GM19324 (cell line): ENCODE measurements at regions not wholly inside any gene's neighbourhood (a gene's known extent, or its start where the extent isn't known, plus 50 kb on each side); places are given as distances from the start of the nearest gene placed in this dataset.

Experiments
- ATAC-seq: cut with Tn5 transposase; IDR thresholded peaks from one replicate; pipeline ENCODE4 v1.9.1; 2021; ENCODE audit warnings: mild to moderate bottlenecking, moderate library complexity; ENCODE audit not compliant: unreplicated experiment, low FRiP score

DNA sequence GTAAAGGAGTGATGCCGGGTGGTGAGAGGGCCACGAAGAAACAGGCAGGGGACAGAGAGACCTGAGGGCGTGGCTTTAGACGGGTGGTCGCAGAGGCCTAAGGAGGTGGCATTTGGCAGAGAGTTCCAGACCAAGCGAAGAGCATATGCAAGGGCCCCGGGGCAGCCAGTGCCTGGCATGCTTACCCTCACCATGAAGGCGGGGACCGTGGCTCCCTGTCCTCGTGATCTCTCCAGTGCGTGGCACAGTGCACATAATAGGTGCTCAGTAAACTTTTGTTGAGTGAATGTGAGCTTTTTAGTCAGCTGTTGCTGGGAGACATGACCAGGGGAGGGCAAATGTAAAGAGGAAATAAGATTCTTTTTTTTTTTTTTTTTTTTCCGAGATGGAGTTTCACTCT, 245.6 kb upstream of the GSE1 start:
- ATAC-seq = no peak

DNA sequence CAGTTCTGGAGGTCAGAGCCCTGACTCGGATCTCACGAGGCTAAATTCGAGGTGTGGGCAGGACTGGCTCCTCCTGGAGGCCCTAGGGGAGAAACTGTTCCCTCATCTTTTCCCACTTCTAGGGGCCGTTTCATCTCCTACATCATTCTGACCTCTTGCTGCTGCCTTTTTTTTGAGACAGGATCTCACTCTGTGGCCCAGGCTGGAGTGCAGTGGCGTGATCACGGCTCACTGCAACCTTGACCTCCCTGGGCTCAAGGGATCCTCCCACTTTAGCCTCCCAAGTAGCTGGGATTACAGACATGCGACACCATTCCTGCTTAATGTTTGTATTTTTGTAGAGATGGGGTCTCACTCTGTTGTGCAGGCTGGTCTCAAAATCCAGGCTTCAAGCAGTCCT, 244.1 kb upstream of the GSE1 start:
- no peak for ATAC-seq

GRCh38 chr16:85369741-85370528, 243.2 kb upstream of the GSE1 start:
- ATAC-seq = no peak

GRCh38 chr16:85370543-85370880, 242.6 kb upstream of the GSE1 start:
- no peak for ATAC-seq

DNA sequence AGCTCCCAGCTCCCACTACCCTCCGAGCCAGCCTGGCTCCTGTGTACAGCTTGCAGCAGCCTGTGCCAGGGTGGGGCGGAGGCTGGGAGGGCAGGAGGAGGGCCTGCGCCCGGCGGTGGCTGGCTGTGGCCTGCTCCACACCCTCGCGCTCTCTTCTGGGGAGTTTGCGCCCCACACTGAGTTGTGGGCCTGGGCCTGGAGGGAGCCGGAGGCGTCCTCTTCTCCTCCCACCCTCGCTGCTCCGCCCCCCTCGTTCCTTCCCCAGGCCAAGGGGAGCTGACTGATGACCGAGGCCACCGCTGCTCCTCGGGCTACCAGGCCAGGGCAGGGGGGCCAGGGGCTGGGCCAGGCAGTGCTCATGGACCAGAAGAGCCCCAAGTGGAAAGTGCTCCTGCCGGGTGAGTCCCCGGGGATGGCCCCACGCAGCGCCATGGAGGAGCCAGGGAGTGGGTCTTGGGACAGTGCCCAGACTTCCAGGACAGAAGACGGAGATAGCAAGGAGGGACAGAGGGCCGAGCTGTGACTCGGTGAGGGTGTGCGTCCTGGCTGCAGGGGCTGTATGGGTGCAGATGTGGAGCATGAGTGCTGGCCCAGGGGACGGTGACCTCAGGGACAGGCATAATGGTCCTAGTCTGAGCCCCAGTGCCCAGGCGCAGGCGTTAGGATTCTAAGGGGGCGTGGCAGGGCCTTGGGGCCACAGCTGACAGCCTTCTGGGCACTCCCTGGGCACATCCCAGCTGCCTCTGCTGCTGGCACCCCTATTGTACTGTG, 242.1 kb upstream of the GSE1 start:
- no peak for ATAC-seq

DNA sequence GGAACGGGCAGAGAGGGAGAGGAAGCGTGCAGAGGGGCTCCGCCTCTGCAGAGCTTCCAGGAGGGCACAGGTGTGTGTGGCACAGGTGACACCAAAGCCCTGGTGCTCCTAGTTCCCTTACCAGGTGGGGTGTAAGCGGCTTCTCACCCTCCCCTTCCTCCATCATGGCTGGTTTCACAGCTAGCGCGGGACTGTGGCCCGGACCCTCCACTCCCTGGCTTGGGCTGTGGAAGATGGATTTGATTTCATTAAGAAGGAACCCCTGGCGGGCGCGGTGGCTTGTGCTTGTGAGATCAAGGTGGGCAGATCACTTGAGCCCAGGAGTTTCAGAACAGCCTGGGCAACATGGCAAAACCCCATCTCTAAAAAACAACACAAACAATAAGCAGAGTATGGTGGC, 241.2 kb upstream of the GSE1 start:
- ATAC-seq = no peak

DNA sequence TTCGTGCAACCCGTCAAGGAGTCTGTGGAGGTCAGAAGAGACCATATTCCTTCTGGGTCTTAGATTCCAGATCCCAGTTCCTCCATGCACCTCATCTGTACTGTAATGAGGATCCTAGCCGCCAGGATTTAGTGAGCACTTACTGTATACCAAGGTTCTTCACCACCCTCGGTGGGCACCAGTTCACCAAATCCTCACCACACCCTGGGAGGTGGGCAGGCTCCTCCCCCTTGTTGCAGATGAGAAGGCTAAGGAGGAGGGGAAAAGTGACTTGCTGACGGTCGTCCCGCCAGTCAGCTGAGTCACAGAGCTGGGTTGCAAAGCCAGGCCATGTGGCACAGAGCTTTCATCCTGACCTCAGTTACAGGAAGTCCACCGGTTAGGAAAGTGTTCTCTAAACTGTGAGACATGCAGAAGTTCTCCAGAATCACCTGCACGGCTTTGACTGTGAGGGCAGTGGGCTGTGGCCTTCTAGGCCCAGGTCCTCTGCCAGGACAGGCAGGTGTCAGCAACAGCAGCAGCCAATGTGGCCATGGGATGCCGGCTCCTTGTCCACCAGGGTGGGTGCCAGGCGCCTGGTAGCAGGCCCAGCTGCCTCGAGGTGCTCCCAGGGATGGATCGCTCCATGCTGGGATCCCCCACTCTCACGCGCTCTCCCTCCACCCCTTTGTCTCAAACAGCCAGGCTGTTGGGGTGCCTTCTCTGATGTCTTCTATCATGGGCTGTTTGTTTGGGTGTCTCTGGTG, 240.3 kb upstream of the GSE1 start:
- no peak for ATAC-seq

GRCh38 chr16:85373741-85374570, 239.2 kb upstream of the GSE1 start:
- no peak for ATAC-seq

GRCh38 chr16:85374571-85374872, 238.6 kb upstream of the GSE1 start:
- ATAC-seq = no peak

DNA sequence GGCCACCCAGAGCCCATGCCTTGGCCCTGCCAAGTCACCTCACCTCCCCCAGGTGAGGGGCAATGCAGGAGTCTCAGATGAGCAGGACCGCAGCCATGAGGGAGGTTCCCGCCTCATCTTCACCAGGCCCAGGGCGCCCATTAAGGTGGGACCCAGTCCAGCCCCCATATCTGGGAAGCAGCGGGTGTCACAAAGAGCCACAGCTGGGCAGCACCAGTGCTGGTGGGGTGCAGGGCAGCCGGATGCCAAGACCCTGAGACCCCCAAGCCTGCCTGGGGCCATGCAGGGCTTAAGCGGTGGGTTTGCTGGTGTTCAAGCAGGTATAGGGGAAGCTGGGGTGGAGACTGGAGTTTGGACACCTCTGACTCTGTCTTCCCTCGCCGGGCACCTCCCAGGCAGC, 237.8 kb upstream of the GSE1 start:
- no peak for ATAC-seq

DNA sequence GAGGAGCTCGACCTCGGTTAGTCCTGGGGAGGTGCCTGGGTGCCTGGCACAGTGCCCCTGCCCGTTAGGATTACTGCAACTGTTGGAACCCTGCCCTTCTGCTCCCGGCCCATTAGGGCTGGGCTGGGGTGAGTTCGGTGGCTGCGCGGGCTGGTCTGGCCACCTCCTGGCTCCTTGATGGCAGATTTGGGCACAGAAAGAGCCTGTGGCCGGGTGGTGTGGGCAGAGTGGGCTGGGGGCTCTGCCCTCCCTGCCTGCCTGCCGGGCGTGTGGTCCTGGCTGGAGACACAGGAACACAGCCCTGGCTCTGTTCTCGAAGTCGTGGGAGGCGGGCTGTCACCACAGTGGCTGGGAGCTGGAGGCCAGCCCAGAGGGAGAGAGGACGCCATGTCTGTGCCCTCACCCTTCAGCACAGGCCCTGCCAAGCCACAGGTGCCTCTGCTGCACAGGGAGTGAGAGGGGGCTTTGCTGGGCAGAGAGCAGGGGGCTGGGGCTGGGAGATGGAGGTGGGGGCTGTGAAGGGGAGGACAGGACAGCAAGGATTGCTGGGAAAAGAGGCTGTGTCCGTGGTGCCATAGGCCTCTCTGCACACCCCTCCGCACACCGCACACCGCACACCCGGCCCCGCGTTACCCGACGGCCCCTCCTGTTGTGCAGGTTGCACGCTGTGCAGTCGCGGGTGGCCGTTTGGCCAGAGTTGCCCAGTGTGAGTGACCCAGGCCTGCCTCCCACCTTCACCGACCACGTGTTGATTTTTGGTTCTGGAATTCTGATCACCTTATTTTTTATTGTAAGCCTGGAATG, 236.6 kb upstream of the GSE1 start:
- no peak for ATAC-seq

- ATAC-seq = no peak
Observed at GRCh38 chr16:85377388-85378144, 235.6 kb upstream of the GSE1 start.

DNA sequence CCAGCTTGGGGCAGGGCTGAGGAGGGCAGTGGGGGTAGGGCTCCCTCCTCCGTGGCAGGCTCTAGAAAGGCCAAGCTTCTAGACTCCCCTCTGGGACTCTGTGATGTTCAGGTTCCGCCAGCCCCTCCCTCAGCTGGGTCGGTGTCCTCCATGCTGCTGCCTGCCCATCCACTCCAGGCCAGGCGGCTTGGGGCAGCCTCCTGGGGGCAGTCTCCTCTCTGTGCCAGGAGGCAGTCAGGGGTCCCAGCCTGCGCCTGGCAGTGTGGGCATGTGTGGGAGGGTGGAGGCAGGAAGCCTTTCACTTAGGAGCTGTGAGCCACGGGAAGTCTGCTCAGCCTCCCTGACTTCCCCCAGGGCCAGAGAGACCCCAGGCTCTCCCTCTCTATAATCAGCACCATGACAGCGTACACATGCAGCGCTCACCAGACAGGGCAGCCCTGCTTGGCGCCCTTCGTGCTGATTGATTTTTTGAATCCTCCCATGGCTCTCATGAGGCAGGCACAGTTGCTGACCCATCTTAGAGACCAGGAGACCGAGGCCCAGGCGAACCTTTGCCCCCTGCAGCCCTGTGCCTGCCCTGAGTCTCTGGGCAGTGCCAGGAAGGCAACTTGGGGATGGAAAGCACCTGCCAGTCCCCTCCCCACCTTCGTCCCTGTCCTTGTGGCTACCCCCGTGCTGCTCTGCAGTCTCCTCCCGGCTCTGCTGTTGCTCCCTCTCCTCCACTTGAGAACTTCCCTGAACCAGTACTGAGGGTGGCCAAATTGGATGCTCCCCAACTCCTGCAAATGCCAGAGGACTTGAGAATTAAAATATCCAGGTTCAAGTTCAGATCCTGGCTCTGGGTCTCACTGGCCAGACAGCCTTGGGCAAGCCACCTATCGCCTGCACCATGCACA, 234.7 kb upstream of the GSE1 start:
- no peak for ATAC-seq

DNA sequence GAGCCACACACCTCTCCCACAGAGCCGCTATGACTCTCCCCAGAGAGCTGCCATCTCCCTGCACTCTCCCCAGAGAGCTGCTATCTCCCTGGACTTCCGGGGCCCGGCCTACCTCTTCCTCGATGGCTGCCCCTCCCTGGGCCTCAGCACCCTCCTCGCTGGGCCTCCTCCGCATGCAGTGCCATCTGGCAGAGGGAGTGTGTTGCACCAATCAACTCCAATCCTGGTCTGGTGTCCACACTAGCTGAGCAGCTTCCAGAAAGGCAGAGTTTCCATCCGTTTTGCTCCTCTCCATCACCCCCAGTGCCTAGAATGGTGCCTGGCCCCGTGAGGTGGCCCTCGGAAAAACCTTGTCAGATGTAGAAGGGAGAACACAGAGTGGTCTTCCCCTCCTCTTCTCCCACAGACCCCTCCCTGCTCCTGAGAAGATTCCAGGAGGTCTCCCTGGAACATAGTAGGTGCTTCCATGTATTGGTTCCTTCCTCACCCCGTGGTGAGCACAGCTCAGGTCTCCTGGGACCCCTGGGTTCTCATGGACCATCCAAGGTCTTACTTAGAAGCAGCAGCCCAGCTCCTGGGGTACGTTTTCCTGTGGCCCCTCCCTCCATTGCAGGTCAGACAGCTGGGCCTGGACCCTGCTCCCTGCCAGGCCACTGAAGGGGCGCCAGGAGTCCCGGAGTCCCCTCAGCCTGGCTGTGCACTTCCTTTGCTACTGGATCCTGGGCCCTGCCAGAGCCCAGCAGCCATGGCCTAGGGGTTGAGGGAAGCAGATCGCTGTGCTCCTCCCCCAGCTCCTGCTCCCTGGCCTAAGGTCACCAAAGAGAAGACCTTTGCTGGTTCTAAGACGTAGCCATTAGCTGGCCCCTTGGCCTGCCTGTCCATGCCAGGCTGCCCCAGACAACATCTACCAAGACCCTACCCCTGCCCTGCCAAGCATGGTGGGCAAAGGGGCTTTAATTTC, 233.8 kb upstream of the GSE1 start:
- no peak for ATAC-seq

DNA sequence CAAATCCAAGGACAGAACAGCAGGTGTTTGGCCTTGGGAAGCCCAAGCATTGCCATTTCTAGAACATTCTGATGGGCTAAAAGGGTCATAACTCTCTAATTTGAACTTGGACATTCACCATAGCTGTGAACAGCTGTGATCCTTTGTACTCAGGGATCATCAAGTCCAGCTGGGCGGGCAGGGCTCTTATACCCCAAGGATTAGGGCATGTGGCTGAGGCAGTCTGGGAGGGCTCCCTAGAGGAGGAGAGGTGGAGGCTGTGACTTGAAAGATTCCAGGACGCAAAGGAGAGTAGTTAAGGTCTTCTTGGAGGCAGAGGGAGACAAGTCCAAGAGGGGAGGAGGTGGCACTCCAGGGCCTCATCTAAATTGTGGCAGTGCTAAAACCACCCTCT, 233.1 kb upstream of the GSE1 start:
- ATAC-seq = no peak

GRCh38 chr16:85380905-85381737, 232.0 kb upstream of the GSE1 start:
- ATAC-seq = no peak
